ENCODE measurements at regions not wholly inside any gene's neighbourhood (a gene's known extent, or its start where the extent isn't known, plus 50 kb on each side); places are given as distances from the start of the nearest gene placed in this dataset.

GRCh38 chr7:81525841-81526240 lies 244.0 kb downstream of the HGF start:
- TF ChIP-seq EP300 (IDR thresholded peaks at IDR 0.05) (no peak), POLR2A (IDR thresholded peaks at IDR 0.05) (no peak), CTCF (IDR thresholded peaks at IDR 0.05) (no peak)
